Gastroesophageal sphincter (tissue), 3 donors: ENCODE measurements at regions not wholly inside any gene's neighbourhood (a gene's known extent, or its start where the extent isn't known, plus 50 kb on each side); places are given as distances from the start of the nearest gene placed in this dataset.

Source experiments
- CTCF ChIP-seq, 4 experiments: fragments of 200-600 bp in 2 of 4; fragments of 450-650 bp in 2 of 4; sonication (generic) in 1 of 4; IDR thresholded peaks; one replicate each; pipeline ENCODE4 v1.5.1; 2017 to 2019; ENCODE audit warnings: antibody characterized with exemption in 4 of 4, mild to moderate bottlenecking in 2 of 4, moderate library complexity in 2 of 4
- EP300 ChIP-seq: sonication (generic); formaldehyde crosslinking; IDR thresholded peaks from one replicate; pipeline ENCODE4 v1.6.1; 2017; ENCODE audit warnings: antibody characterized with exemption, mild to moderate bottlenecking
- POLR2AphosphoS5 ChIP-seq: sonication (generic); formaldehyde crosslinking; IDR thresholded peaks from one replicate; pipeline ENCODE4 v1.6.1; 2017; ENCODE audit warnings: antibody characterized with exemption

GRCh38 chr20:47866480-47866879 lies 81.2 kb upstream of the SULF2 start:
- no peak for TF ChIP-seq POLR2AphosphoS5
- no peak for TF ChIP-seq EP300
- TF ChIP-seq CTCF (IDR thresholded peaks at IDR 0.05): no peak
